ENCODE measurements at regions not wholly inside any gene's neighbourhood (a gene's known extent, or its start where the extent isn't known, plus 50 kb on each side); places are given as distances from the start of the nearest gene placed in this dataset.
A peak's percentile ranks its signal among the peaks of the same experiment; 100 is the strongest.

- TF ChIP-seq CTCF (IDR thresholded peaks at IDR 0.05; ENCODE audit: low read depth, low read length, missing control alignments): no peak
- in situ Hi-C loops (cut with HindIII; ENCODE audit: low sequenced_read_pairs): no loop called here
- H3K4me3 ChIP-seq (ENCODE audit: low read depth, low read length): no peak overlapping the region
- DNase-seq (ENCODE audit: low read depth): no peak
These were observed 418.2 kb downstream of the VRK1 start for GRCh38 chr14:97215263-97215969.

- no peak for DNase-seq (ENCODE audit: low read depth)
- no peak for TF ChIP-seq CTCF (IDR thresholded peaks at IDR 0.05; ENCODE audit: low read depth, low read length, missing control alignments)
- in situ Hi-C loops (cut with HindIII; ENCODE audit: low sequenced_read_pairs): no loop called here
- no peak overlapping the region for H3K4me3 ChIP-seq (ENCODE audit: low read depth, low read length)
These were observed 420.1 kb downstream of the VRK1 start for GRCh38 chr14:97217111-97217885.

GRCh38 chr14:97218274-97218673 is 421.1 kb downstream of the VRK1 start:
- no peak for TF ChIP-seq CTCF (IDR thresholded peaks at IDR 0.05; ENCODE audit: low read depth, low read length, missing control alignments)
- no peak for DNase-seq (ENCODE audit: low read depth)
- H3K4me3 ChIP-seq (ENCODE audit: low read depth, low read length): peak overlapping the region; percentile 46
- in situ Hi-C loops (cut with HindIII; ENCODE audit: low sequenced_read_pairs): no loop called here

- in situ Hi-C loops (cut with HindIII; ENCODE audit: low sequenced_read_pairs): no loop called here
- peak overlapping the region; percentile 46 for H3K4me3 ChIP-seq (ENCODE audit: low read depth, low read length)
- DNase-seq (ENCODE audit: low read depth): no peak
- peak; percentile 15 for TF ChIP-seq CTCF (IDR thresholded peaks at IDR 0.05; ENCODE audit: low read depth, low read length, missing control alignments)
These were observed 421.7 kb downstream of the VRK1 start for GRCh38 chr14:97218691-97219430.

- in situ Hi-C loops (cut with HindIII; ENCODE audit: low sequenced_read_pairs): no loop called here
- DNase-seq (ENCODE audit: low read depth): no peak
- TF ChIP-seq CTCF (IDR thresholded peaks at IDR 0.05; ENCODE audit: low read depth, low read length, missing control alignments): no peak
- peak overlapping the region; percentile 46 for H3K4me3 ChIP-seq (ENCODE audit: low read depth, low read length)
These were observed 422.3 kb downstream of the VRK1 start for GRCh38 chr14:97219431-97220017.
